Stimulated activated CD4-positive, alpha-beta T cell treated with anti-CD3 and anti-CD28 coated beads, Interleukin-2, amount 100 ng/mL, for 24 hours (primary cell): ENCODE measurements at regions not wholly inside any gene's neighbourhood (a gene's known extent, or its start where the extent isn't known, plus 50 kb on each side); places are given as distances from the start of the nearest gene placed in this dataset.
A peak's percentile ranks its signal among the peaks of the same experiment; 100 is the strongest.

Experiments
- DNase-seq, 2 donors: peaks; one replicate each; pipeline ENCODE4 v3.0.0-alpha.2; 2020

GRCh38 chr3:127371334-127371733 lies 83.5 kb upstream of the PRR20G start:
- DNase-seq: no peak

GRCh38 chr3:127370906-127371305 lies 83.1 kb upstream of the PRR20G start:
- no peak for DNase-seq

- no peak for DNase-seq
Observed at GRCh38 chr3:127369356-127369935, 81.6 kb upstream of the PRR20G start.

GRCh38 chr3:127368186-127369032 lies 80.6 kb upstream of the PRR20G start:
- no peak for DNase-seq

- no peak for DNase-seq
Observed at GRCh38 chr3:127367593-127367992, 79.7 kb upstream of the PRR20G start.

GRCh38 chr3:127366383-127366782 lies 78.5 kb upstream of the PRR20G start:
- no peak for DNase-seq

GRCh38 chr3:127365163-127365798 lies 77.4 kb upstream of the PRR20G start:
- DNase-seq: no peak

- DNase-seq: no peak
Observed at GRCh38 chr3:127363891-127364290, 76.0 kb upstream of the PRR20G start.

- no peak for DNase-seq
Observed at GRCh38 chr3:127363171-127363570, 75.3 kb upstream of the PRR20G start.

- DNase-seq: no peak
Observed at GRCh38 chr3:127360647-127361046, 72.8 kb upstream of the PRR20G start.

- DNase-seq: no peak
Observed at GRCh38 chr3:127358641-127359040, 70.8 kb upstream of the PRR20G start.

- DNase-seq: no peak
Observed at GRCh38 chr3:127356381-127356780, 68.5 kb upstream of the PRR20G start.

- DNase-seq: no peak
Observed at GRCh38 chr3:127354761-127355160, 66.9 kb upstream of the PRR20G start.

- DNase-seq: no peak
Observed at GRCh38 chr3:127352612-127353011, 64.8 kb upstream of the PRR20G start.

- DNase-seq: no peak
Observed at GRCh38 chr3:127351775-127352350, 64.0 kb upstream of the PRR20G start.

- no peak for DNase-seq
Observed at GRCh38 chr3:127351321-127351720, 63.5 kb upstream of the PRR20G start.

- no peak for DNase-seq
Observed at GRCh38 chr3:127350172-127351050, 62.6 kb upstream of the PRR20G start.

GRCh38 chr3:127349501-127350171 lies 61.8 kb upstream of the PRR20G start:
- DNase-seq: no peak

- no peak for DNase-seq
Observed at GRCh38 chr3:127342735-127343134, 54.9 kb upstream of the PRR20G start.

- DNase-seq: peak in 1 of 2 donors; percentile 9
Observed at GRCh38 chr3:127339928-127340861, 52.3 kb upstream of the PRR20G start.

GRCh38 chr3:127339016-127339415 lies 51.2 kb upstream of the PRR20G start:
- DNase-seq: no peak
